SU-DHL-6 (cell line): ENCODE measurements at regions not wholly inside any gene's neighbourhood (a gene's known extent, or its start where the extent isn't known, plus 50 kb on each side); places are given as distances from the start of the nearest gene placed in this dataset.

Experiments
- H2AFZ ChIP-seq: fragments of 200-600 bp; sonication (generic); 2 replicates; pipeline ENCODE4 v1.6.1; 2014; ENCODE audit warnings: low read depth, mild to moderate bottlenecking, moderate library complexity, mixed read lengths, antibody characterized with exemption, low read length; ENCODE audit not compliant: severe bottlenecking
- H3F3A ChIP-seq: fragments of 200-600 bp; shearing (Covaris generic); 2 replicates; pipeline ENCODE4 v1.6.0; 2016; ENCODE audit warnings: antibody characterized with exemption, mild to moderate bottlenecking; ENCODE audit not compliant: insufficient read depth
- H3K27ac ChIP-seq: fragments of 200-600 bp; sonication (generic); 2 replicates; pipeline ENCODE4 v1.5.1; 2016; ENCODE audit warnings: low read depth, mild to moderate bottlenecking, low read length, moderate library complexity, mixed read lengths
- H3K27me3 ChIP-seq: fragments of 200-600 bp; sonication (generic), shearing (Covaris generic); 2 replicates; pipeline ENCODE4 v1.6.0; 2014; ENCODE audit warnings: mild to moderate bottlenecking, low read length
- H3K36me3 ChIP-seq: fragments of 200-600 bp; sonication (generic); 2 replicates; pipeline ENCODE4 v1.6.1; 2014; ENCODE audit warnings: mild to moderate bottlenecking, low read length, mixed read lengths
- H3K4me2 ChIP-seq: fragments of 300-600, 200-600 bp; shearing (Covaris generic), sonication (generic); 2 replicates; pipeline ENCODE4 v1.6.0; 2014; ENCODE audit warnings: low read length, low read depth, mild to moderate bottlenecking; ENCODE audit not compliant: poor library complexity, severe bottlenecking
- H3K4me3 ChIP-seq: fragments of 200-600 bp; sonication (generic); 2 replicates; pipeline ENCODE4 v1.5.1; 2014; ENCODE audit warnings: antibody characterized with exemption, low read length, mild to moderate bottlenecking, mixed read lengths; ENCODE audit not compliant: insufficient read depth, poor library complexity, severe bottlenecking
- H3K79me2 ChIP-seq: fragments of 200-600 bp; sonication (generic); 2 replicates; pipeline ENCODE4 v1.6.1; 2014; ENCODE audit warnings: mild to moderate bottlenecking, low read length, moderate library complexity; ENCODE audit not compliant: insufficient read depth
- H3K9ac ChIP-seq: fragments of 200-600 bp; sonication (generic); 2 replicates; pipeline ENCODE4 v1.7.0; 2014; ENCODE audit warnings: mild to moderate bottlenecking, low read length
- H3K9me2 ChIP-seq: fragments of 200-600 bp; sonication (generic); replicated peaks from 2 replicates; pipeline ENCODE4 v1.6.1; 2014; ENCODE audit warnings: low read length; ENCODE audit not compliant: insufficient read depth
- H3K9me3 ChIP-seq: fragments of 200-600 bp; sonication (generic); 2 replicates; pipeline ENCODE4 v1.6.1; 2014; ENCODE audit warnings: low read length, mixed read lengths; ENCODE audit not compliant: insufficient read depth
- H4K20me1 ChIP-seq: fragments of 200-600 bp; sonication (generic); 2 replicates; pipeline ENCODE4 v1.6.1; 2014; ENCODE audit warnings: low read depth, mild to moderate bottlenecking, antibody characterized with exemption, low read length, moderate library complexity, mixed read lengths
- CTCF ChIP-seq: fragments of 200-600 bp; sonication (generic); IDR thresholded peaks from one replicate; pipeline ENCODE4 v1.5.1; 2017; ENCODE audit warnings: antibody characterized with exemption, mild to moderate bottlenecking, low read length, moderate library complexity; ENCODE audit not compliant: insufficient read depth, poor library complexity, severe bottlenecking
- EZH2phosphoT487 ChIP-seq: fragments of 200-600 bp; sonication (generic), shearing (Covaris generic); conservative IDR thresholded peaks from 2 replicates; pipeline ENCODE4 v1.6.1; 2018; ENCODE audit warnings: mild to moderate bottlenecking, antibody characterized with exemption, low read length, moderate library complexity, mixed read lengths

GRCh38 chrX:140092121-140092520 lies 126.8 kb upstream of the CXorf66 start:
- no peak overlapping the region for H3K4me3 ChIP-seq
- H4K20me1 ChIP-seq = no peaks in the 10 kb centered on the region
- H3K9me2 ChIP-seq = no peaks in the 10 kb centered on the region
- no peaks in the 10 kb centered on the region for H3K27me3 ChIP-seq
- no peak overlapping the region for H3K4me2 ChIP-seq
- no peaks in the 10 kb centered on the region for H3K9me3 ChIP-seq
- H3K27ac ChIP-seq = no peak overlapping the region
- no peaks in the 10 kb centered on the region for H3K36me3 ChIP-seq
- H3F3A ChIP-seq = no peaks in the 10 kb centered on the region
- no peaks in the 10 kb centered on the region for H3K79me2 ChIP-seq
- no peak overlapping the region for H3K9ac ChIP-seq
- no peak overlapping the region for H2AFZ ChIP-seq
- TF ChIP-seq EZH2phosphoT487 (no peak), CTCF (no peak)

GRCh38 chrX:140091125-140091886 lies 126.0 kb upstream of the CXorf66 start:
- Histone ChIP-seq H3K4me2 (no peak overlapping the region), H3K9me2 (no peaks in the 10 kb centered on the region), H3K4me3 (no peak overlapping the region), H3K9ac (no peak overlapping the region), H4K20me1 (no peaks in the 10 kb centered on the region), H3K9me3 (no peaks in the 10 kb centered on the region), H3K79me2 (no peaks in the 10 kb centered on the region), H3K36me3 (no peaks in the 10 kb centered on the region), H3K27me3 (no peaks in the 10 kb centered on the region), H3K27ac (no peak overlapping the region), H2AFZ (no peak overlapping the region), H3F3A (no peaks in the 10 kb centered on the region)
- TF ChIP-seq EZH2phosphoT487 = no peak
- no peak for TF ChIP-seq CTCF

GRCh38 chrX:140090800-140091124 lies 125.4 kb upstream of the CXorf66 start:
- Histone ChIP-seq H3K27ac (no peak overlapping the region), H3K4me3 (no peak overlapping the region), H3K4me2 (no peak overlapping the region), H2AFZ (no peak overlapping the region), H3F3A (no peaks in the 10 kb centered on the region), H4K20me1 (no peaks in the 10 kb centered on the region), H3K9me2 (no peaks in the 10 kb centered on the region), H3K9ac (no peak overlapping the region), H3K79me2 (no peaks in the 10 kb centered on the region), H3K9me3 (no peaks in the 10 kb centered on the region), H3K36me3 (no peaks in the 10 kb centered on the region), H3K27me3 (no peaks in the 10 kb centered on the region)
- TF ChIP-seq CTCF (no peak), EZH2phosphoT487 (no peak)
